Psoas muscle (tissue), 7 donors: ENCODE measurements at regions not wholly inside any gene's neighbourhood (a gene's known extent, or its start where the extent isn't known, plus 50 kb on each side); places are given as distances from the start of the nearest gene placed in this dataset.

Source experiments
- ATAC-seq, 4 donors: fragments of 200-7000 bp; cut with Tn5 transposase; one replicate each; pipeline ENCODE4 v1.9.1; 2020; ENCODE audit warnings: moderate library complexity in 3 of 4, mild to moderate bottlenecking in 2 of 4
- DNase-seq, 2 donors: peaks; one replicate each; pipeline ENCODE4 v3.0.0-alpha.2; 2020
- H3K27ac ChIP-seq: fragments of 200-600 bp; one replicate; pipeline ENCODE4 v1.8.0; 2022
- H3K27me3 ChIP-seq, 3 donors: fragments of 200-600 bp in 1 of 3; one replicate each; pipeline versions ENCODE4 v1.6.1 to v1.8.0; 2013 to 2022; ENCODE audit warnings: low read length in 2 of 3, mild to moderate bottlenecking in 2 of 3, moderate library complexity in 1 of 3; ENCODE audit not compliant: insufficient read depth in 3 of 3
- H3K36me3 ChIP-seq, 2 donors: fragments of 200-600 bp in 1 of 2; one replicate each; pipeline versions ENCODE4 v1.6.1 to v1.8.0; 2013 to 2022; ENCODE audit warnings: low read depth in 1 of 2, mild to moderate bottlenecking in 1 of 2, moderate library complexity in 1 of 2; ENCODE audit not compliant: insufficient read depth in 1 of 2
- H3K4me1 ChIP-seq: fragments of 200-600 bp; one replicate; pipeline ENCODE4 v1.8.0; 2022
- H3K4me3 ChIP-seq: fragments of 200-600 bp; one replicate; pipeline ENCODE4 v1.8.0; 2022; ENCODE audit warnings: mild to moderate bottlenecking
- H3K9me3 ChIP-seq: fragments of 200-600 bp; one replicate; pipeline ENCODE4 v1.8.0; 2022
- CTCF ChIP-seq: fragments of 200-600 bp; IDR thresholded peaks from one replicate; pipeline ENCODE4 v1.8.0; 2022; ENCODE audit warnings: antibody characterized with exemption
- WGBS, 3 donors: extraction: QIAGEN DNeasy Blood & Tissue Kit; methylation state at CpG; one replicate each; pipeline versions ENCODE4 v1.1.6 to v1.1.7; 2013; 5-methylcytosine and 5-hydroxymethylcytosine counted together
- intact Hi-C, 2 donors: fragments of 100-400 bp; cut with DNase I; formaldehyde crosslinking; loops; one replicate each; pipeline versions ENCODE4 v1.11.0 to v1.14.2; 2022
- donor health status: healthy with polysubstance abuse.
- donor health status: DM: no; HTN: no; CAD: no; lungs with moderate emphysema.
- donor health status: Bipolar disorder and iron deficiency.
- donor health status: healthy.
- donor health status: DM: yes; HTN: yes; CAD: no.
- donor health status: DM: no; HTN: no; CAD: no.
- donor health status: DM: yes; HTN: yes; CAD: no.

GRCh38 chr14:62304257-62304656 is 542.0 kb downstream of the SNAPC1 start:
- Histone ChIP-seq H3K4me1 (no peaks in the 10 kb centered on the region), H3K27ac (no peak overlapping the region), H3K36me3 (no peaks in the 10 kb centered on the region), H3K27me3 (no peaks in the 10 kb centered on the region), H3K4me3 (no peak overlapping the region), H3K9me3 (no peaks in the 10 kb centered on the region)
- no peak for DNase-seq
- no peak for ATAC-seq
- intact Hi-C loops: no loop called here
- TF ChIP-seq CTCF: no peak
- WGBS, 3 donors: 35 to 54% (median 36%) methylated on average over 3 of the region's 3 CpGs

GRCh38 chr14:62307844-62308243 is 545.6 kb downstream of the SNAPC1 start:
- no peaks in the 10 kb centered on the region for H3K4me1 ChIP-seq
- DNase-seq (no peak), ATAC-seq (no peak)
- intact Hi-C loops: no loop called here
- no peak overlapping the region for H3K4me3 ChIP-seq
- no peak for TF ChIP-seq CTCF
- no peak overlapping the region for H3K27ac ChIP-seq
- H3K9me3 ChIP-seq: no peaks in the 10 kb centered on the region
- H3K36me3 ChIP-seq: no peaks in the 10 kb centered on the region
- no peaks in the 10 kb centered on the region for H3K27me3 ChIP-seq
- WGBS, 3 donors: 83 to 97% (median 89%) methylated on average over 3 of the region's 3 CpGs

- intact Hi-C loops: no loop called here
Observed at GRCh38 chr14:62308316-62308715, 546.1 kb downstream of the SNAPC1 start.

GRCh38 chr14:62308891-62309290 is 546.7 kb downstream of the SNAPC1 start:
- Histone ChIP-seq H3K36me3 (no peaks in the 10 kb centered on the region), H3K27ac (no peak overlapping the region), H3K9me3 (no peaks in the 10 kb centered on the region), H3K4me3 (no peak overlapping the region), H3K27me3 (no peaks in the 10 kb centered on the region), H3K4me1 (no peaks in the 10 kb centered on the region)
- 36 to 40% (median 37%) methylated on average over 4 of the region's 4 CpGs for WGBS, 3 donors
- TF ChIP-seq CTCF: no peak
- intact Hi-C loops: no loop called here
- no peak for ATAC-seq
- no peak for DNase-seq

More at GRCh38 chr14:62308316-62308715, 546.1 kb downstream of the SNAPC1 start:
- no peak for TF ChIP-seq CTCF
- Histone ChIP-seq H3K4me3 (no peak overlapping the region), H3K4me1 (no peaks in the 10 kb centered on the region), H3K9me3 (no peaks in the 10 kb centered on the region), H3K36me3 (no peaks in the 10 kb centered on the region), H3K27me3 (no peaks in the 10 kb centered on the region), H3K27ac (no peak overlapping the region)
- DNase-seq: no peak
- 50 to 66% (median 64%) methylated on average over 3 of the region's 3 CpGs for WGBS, 3 donors
- ATAC-seq: no peak

- Histone ChIP-seq H3K4me1 (no peaks in the 10 kb centered on the region), H3K36me3 (no peaks in the 10 kb centered on the region), H3K27ac (no peak overlapping the region), H3K9me3 (no peaks in the 10 kb centered on the region), H3K27me3 (no peaks in the 10 kb centered on the region), H3K4me3 (no peak overlapping the region)
- DNase-seq (no peak), ATAC-seq (no peak)
- WGBS, 3 donors: 88 to 92% (median 90%) methylated on average over 3 of the region's 3 CpGs
- TF ChIP-seq CTCF: no peak
- intact Hi-C loops: no loop called here
Observed at GRCh38 chr14:62313212-62313611, 551.0 kb downstream of the SNAPC1 start.
